ENCODE measurements at regions not wholly inside any gene's neighbourhood (a gene's known extent, or its start where the extent isn't known, plus 50 kb on each side); places are given as distances from the start of the nearest gene placed in this dataset.

GRCh38 chr10:78251016-78251385 lies 217.3 kb downstream of the RPS24 start:
- TF ChIP-seq, protein P1, sequence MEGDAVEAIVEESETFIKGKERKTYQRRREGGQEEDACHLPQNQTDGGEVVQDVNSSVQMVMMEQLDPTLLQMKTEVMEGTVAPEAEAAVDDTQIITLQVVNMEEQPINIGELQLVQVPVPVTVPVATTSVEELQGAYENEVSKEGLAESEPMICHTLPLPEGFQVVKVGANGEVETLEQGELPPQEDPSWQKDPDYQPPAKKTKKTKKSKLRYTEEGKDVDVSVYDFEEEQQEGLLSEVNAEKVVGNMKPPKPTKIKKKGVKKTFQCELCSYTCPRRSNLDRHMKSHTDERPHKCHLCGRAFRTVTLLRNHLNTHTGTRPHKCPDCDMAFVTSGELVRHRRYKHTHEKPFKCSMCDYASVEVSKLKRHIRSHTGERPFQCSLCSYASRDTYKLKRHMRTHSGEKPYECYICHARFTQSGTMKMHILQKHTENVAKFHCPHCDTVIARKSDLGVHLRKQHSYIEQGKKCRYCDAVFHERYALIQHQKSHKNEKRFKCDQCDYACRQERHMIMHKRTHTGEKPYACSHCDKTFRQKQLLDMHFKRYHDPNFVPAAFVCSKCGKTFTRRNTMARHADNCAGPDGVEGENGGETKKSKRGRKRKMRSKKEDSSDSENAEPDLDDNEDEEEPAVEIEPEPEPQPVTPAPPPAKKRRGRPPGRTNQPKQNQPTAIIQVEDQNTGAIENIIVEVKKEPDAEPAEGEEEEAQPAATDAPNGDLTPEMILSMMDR (IDR thresholded peaks at IDR 0.05), result no peak
- TF ChIP-seq POLR2A (IDR thresholded peaks at IDR 0.05), result no peak
- no peak for TF ChIP-seq EP300 (IDR thresholded peaks at IDR 0.05)

Data from tibial nerve (tissue), 4 donors.